Neural progenitor cell (in vitro differentiated cells): ENCODE measurements at regions not wholly inside any gene's neighbourhood (a gene's known extent, or its start where the extent isn't known, plus 50 kb on each side); places are given as distances from the start of the nearest gene placed in this dataset.

ENCODE experiments used
- EZH2 ChIP-seq: fragments of 200-600 bp; sonication (generic); IDR thresholded peaks from 2 replicates; pipeline ENCODE4 v1.6.1; 2017; ENCODE audit warnings: antibody characterized with exemption, mild to moderate bottlenecking, moderate library complexity
- EZH2phosphoT487 ChIP-seq: fragments of 200-600 bp; sonication (generic); IDR thresholded peaks from 2 replicates; pipeline ENCODE4 v1.6.1; 2017; ENCODE audit warnings: antibody characterized with exemption
- TF ChIP-seq, protein P1 (sequence below): fragments of 200-600 bp; sonication (generic); IDR thresholded peaks from 2 replicates; pipeline ENCODE4 v1.5.1; 2017; ENCODE audit warnings: antibody characterized with exemption, mild to moderate bottlenecking

DNA sequence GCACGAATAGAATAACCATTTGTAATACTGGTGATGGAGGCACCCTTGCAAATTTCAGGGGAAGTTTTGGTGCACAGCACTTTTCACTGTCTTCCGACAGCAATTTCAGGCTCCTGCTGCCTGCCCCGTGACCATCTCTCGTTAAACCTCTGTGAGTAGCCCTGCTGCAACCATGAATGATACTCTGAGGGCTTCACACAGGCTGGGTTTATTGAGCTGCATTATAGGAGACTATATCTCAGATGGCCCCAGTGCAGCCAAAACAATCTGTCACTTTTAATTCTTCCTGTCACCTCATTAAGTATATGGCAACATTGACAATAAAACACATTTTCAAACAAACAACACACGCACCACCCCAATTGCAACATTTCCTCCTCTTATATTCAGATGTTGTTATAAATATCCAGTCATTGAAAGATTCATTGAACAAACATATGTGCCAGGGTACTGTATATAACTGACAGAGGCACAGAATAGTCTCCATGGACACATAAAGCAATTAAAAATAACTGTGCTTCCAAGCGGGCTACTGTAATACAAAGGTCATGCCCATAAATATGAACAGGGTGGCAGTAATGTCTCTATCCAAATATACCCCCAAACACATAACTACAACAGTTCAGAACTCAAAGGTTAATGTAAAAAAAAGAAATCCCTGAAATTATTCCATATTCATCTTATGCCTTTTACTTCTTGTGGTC lies 477.0 kb downstream of the GBA3 start:
- TF ChIP-seq EZH2 (no peak), EZH2phosphoT487 (no peak)
- TF ChIP-seq, protein P1, sequence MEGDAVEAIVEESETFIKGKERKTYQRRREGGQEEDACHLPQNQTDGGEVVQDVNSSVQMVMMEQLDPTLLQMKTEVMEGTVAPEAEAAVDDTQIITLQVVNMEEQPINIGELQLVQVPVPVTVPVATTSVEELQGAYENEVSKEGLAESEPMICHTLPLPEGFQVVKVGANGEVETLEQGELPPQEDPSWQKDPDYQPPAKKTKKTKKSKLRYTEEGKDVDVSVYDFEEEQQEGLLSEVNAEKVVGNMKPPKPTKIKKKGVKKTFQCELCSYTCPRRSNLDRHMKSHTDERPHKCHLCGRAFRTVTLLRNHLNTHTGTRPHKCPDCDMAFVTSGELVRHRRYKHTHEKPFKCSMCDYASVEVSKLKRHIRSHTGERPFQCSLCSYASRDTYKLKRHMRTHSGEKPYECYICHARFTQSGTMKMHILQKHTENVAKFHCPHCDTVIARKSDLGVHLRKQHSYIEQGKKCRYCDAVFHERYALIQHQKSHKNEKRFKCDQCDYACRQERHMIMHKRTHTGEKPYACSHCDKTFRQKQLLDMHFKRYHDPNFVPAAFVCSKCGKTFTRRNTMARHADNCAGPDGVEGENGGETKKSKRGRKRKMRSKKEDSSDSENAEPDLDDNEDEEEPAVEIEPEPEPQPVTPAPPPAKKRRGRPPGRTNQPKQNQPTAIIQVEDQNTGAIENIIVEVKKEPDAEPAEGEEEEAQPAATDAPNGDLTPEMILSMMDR, result no peak
